ENCODE measurements at regions not wholly inside any gene's neighbourhood (a gene's known extent, or its start where the extent isn't known, plus 50 kb on each side); places are given as distances from the start of the nearest gene placed in this dataset.

DNA sequence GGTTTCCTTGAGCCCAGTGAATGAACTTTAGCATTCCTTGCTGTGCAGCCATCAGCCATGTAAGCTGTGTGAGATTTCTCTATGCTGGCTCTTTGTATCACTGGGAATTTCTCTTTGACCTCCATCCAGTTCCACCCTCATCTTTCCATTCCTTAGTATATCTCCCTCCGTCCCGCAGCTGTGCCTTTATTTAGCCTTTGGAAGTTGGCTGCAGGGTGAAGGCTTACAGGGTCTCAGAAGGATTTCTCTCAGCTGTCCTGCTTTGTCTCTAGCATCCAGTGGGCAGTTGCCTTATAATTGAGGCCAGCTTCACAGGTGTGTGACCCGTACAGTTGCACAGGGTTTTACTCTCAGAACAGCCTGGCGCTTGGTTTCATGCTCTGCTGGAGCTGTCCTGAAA, 144.3 kb downstream of the PXDC1 start:
- TF ChIP-seq, protein P1, sequence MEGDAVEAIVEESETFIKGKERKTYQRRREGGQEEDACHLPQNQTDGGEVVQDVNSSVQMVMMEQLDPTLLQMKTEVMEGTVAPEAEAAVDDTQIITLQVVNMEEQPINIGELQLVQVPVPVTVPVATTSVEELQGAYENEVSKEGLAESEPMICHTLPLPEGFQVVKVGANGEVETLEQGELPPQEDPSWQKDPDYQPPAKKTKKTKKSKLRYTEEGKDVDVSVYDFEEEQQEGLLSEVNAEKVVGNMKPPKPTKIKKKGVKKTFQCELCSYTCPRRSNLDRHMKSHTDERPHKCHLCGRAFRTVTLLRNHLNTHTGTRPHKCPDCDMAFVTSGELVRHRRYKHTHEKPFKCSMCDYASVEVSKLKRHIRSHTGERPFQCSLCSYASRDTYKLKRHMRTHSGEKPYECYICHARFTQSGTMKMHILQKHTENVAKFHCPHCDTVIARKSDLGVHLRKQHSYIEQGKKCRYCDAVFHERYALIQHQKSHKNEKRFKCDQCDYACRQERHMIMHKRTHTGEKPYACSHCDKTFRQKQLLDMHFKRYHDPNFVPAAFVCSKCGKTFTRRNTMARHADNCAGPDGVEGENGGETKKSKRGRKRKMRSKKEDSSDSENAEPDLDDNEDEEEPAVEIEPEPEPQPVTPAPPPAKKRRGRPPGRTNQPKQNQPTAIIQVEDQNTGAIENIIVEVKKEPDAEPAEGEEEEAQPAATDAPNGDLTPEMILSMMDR (conservative IDR thresholded peaks at IDR 0.05) = no peak
- TF ChIP-seq ZFX (IDR thresholded peaks at IDR 0.05) = no peak
- H3K27ac ChIP-seq = no peak overlapping the region

DNA sequence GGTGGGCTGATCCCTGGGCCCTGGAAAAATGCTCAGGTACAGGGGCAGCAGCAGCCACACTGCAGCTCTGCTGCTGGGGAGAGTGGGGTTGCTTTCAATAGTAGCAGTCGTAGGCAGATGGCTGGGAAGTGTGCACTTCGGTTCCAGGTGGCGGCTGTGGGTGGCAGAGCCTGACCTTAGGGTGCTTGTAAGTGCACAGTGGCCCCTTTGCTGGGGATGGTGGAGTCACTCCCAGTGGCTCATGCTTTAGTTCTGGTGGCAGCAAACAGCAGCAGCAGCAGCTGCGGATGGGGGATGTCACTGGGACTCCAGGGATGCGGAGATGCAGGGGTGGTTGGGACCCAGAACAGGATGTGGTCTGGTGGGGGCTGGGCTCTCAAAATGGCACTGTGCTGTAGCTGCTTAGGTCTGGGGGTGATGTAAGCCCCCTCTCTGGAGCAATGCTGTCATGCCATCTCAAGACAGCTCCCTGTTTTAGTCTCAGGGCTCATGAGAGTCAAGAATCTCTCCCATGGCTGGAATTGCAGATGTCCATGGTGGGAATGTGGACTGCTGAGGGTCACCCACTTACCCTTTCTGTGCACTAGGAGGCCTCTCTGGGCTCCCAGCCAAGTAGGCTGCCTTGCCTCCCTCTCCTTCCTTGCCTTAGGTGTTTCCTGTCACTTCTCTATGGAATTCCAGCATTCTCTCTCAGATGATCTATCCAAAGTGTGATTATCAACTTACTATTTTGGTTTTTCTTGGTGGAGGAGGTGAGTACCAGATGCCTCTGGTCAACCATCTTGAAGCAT, 146.7 kb upstream of the SLC22A23 start:
- H3K27ac ChIP-seq = no peak overlapping the region
- no peak for TF ChIP-seq ZFX (IDR thresholded peaks at IDR 0.05)
- TF ChIP-seq, protein P1 (conservative IDR thresholded peaks at IDR 0.05) = no peak

DNA sequence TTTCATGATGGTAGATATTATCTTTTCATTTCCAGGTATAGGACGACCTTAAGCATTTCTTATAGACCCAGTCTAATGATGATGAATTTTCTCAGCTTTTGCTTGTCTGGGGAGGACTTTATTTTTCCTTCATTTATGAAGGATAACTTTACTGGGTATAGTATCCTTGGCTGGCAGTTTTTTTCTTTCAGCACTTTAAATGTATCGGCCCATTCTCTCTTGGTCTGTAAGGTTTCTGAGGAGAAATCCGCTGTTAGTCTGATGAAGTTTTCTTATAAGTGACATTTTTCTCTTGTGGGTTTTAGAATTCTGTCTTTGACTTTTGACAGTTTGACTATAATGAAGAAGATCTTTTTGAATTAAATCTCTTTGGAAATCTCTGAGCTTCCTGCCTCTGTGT, 144.7 kb upstream of the SLC22A23 start:
- no peak overlapping the region for H3K27ac ChIP-seq
- TF ChIP-seq, protein P1 (conservative IDR thresholded peaks at IDR 0.05) = no peak
- no peak for TF ChIP-seq ZFX (IDR thresholded peaks at IDR 0.05)

DNA sequence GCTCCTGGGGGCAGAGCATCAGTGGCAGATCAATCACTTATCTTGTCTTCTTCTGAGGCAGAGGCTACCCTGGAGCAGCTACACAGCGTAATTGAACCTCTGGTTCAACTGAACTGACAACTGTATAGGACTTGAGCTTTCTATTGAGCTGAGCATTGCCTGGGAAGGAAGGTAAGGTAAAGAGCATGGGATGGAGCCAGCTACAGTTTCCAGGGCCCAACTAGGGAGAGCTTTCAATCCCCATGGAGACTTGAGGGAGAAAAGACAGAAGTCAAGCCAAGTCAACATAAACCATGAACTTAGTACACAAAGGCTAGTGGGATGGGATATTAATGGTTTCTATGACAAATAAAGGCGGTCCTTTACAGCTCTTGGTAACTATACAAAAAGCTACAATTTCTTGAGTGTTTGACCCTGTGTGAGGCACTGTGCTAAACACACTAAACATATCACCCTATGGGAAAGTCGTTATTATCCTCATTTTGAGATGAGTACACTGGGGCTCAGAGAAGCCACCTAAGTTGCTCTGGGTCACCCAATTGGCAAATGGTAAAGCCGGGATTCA, 140.7 kb upstream of the SLC22A23 start:
- H3K27ac ChIP-seq = no peak overlapping the region
- no peak for TF ChIP-seq ZFX (IDR thresholded peaks at IDR 0.05)
- TF ChIP-seq, protein P1 (conservative IDR thresholded peaks at IDR 0.05) = no peak

DNA sequence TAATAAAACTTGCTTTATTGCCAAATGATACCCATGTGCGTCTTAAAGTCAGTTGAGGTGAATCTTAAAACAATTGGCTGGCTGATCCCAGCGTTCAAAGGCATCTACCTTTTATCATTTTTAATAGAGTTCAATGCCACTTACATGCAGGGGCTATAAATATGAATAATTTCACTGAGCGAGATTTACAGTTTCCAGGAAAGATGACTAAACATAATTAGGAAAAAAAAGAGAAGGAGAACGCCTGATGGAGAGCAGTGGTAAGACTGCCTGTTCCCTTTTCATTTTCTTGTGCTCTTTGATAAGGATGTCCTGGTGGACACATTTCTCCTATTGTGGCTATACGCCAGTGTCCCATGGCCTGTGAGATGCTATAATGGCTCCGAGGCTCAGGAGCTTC, 139.9 kb upstream of the SLC22A23 start:
- H3K27ac ChIP-seq = no peak overlapping the region
- TF ChIP-seq, protein P1 (conservative IDR thresholded peaks at IDR 0.05) = no peak
- TF ChIP-seq ZFX (IDR thresholded peaks at IDR 0.05) = no peak

DNA sequence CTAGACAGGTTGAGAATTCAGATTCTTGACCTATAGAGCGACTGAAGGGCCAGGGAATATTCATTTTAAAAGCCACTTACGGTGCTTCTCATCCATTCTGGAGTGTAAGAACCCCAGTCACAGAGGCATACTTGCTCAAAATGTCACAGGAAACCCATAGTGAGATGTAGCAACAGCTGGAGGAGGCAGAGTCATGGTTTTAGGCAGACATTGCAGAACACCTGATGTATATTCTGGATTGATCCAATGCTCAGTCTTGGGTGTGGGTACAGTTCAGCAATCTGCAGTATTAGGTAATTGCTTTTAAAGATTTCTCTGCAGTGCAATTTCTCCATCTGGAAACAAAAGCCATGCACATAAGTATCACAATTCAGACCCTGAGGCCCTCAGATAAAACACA, 137.4 kb upstream of the SLC22A23 start:
- no peak overlapping the region for H3K27ac ChIP-seq

DNA sequence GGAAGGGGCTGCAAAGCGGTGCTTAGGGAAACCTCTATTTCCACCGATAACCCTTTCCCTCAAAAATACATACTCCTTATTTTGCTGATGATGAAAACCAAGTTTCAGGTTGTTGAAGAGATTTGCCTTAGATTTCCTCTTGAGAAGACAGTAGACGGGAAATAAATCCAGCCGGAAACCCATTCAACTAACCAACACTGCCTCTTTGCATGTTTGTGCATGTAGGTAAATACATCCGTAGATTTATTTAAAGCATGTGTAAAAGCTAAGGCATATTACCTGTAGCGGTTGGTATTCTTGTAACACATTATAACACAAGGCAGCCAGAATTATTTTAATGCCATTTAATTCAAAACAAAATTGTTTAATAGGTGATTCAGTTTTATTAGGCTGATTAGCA, 136.3 kb upstream of the SLC22A23 start:
- no peak overlapping the region for H3K27ac ChIP-seq
- TF ChIP-seq ZFX (IDR thresholded peaks at IDR 0.05) = no peak
- TF ChIP-seq, protein P1 (conservative IDR thresholded peaks at IDR 0.05) = no peak

More for the DNA sequence above, 137.4 kb upstream of the SLC22A23 start:
- TF ChIP-seq ZFX (IDR thresholded peaks at IDR 0.05) = no peak
- TF ChIP-seq, protein P1 (conservative IDR thresholded peaks at IDR 0.05) = no peak
